ENCODE measurements at regions not wholly inside any gene's neighbourhood (a gene's known extent, or its start where the extent isn't known, plus 50 kb on each side); places are given as distances from the start of the nearest gene placed in this dataset.

- no peak for DNase-seq
Measured at GRCh38 chr22:48051796-48052620, 1289.6 kb downstream of the TBC1D22A start.

GRCh38 chr22:48050836-48051235 is 1288.4 kb downstream of the TBC1D22A start:
- DNase-seq: no peak

DNA sequence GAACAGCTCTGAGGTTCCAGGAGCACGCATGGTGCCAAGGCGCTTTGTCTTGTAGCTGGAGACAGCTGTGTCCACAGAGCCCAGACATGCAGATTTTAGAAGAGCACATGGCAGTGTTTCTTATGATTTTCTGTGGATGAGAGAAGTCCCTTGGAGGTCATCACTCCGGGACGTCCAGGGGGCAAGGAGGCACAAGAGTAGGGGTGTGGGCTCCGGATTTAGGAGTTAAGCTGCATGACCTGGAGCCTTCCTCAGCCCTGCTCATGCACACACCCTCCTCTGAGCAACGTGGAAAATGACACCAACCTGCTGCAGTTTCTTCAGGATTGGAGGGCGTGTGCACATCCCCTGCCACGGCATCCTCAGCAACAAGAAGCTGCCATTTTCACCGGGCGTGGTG is 1286.7 kb downstream of the TBC1D22A start:
- DNase-seq: no peak

- no peak for DNase-seq
Measured at GRCh38 chr22:48047722-48048500, 1285.5 kb downstream of the TBC1D22A start.

DNA sequence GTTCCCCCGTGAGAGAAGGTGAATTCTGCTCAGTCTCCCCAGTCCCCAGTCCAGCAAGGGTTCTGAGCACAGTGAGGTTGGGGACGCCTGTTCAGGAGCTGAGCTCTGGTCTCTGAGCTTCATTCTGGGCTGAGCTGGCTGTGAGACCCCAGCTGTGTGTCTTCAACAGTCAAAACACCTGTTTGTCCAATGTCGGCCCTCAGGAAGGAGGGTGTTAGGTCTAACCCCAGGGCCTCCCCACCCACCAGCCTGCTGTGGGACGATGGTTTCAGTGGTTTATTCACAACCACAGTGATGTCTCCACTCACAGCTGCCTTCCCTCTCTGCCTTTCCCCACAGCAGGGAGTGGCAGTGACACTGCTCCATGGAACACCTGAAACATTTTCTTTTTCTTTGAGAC is 1282.9 kb downstream of the TBC1D22A start:
- no peak for DNase-seq

DNA sequence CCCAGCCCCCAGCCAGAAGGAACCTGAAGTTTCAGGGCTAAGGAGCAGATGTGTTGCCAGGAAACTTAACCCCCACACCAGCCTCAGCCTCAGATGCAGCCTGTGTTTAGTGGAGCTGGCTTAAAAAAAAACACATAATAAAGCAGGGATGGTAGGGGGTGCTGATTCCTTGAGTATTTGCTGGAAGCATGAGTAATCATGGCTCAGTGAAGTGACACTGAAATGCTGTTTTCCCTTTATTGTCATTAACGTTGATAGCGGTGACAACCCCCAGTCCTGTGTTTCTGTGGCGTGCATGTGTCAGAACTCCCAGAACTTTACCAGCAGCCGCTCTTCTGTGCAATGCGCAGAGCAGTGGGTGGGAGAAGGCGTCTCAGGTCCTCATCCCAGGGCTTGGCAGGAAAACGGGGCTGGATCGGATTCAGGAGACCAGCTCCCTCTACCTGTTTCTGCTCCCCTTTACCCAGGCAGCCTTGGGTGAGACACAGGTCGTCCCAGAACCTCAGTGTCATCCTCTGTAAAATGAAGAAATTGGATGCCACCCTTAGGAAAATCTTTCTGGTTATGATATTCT is 1282.1 kb downstream of the TBC1D22A start:
- DNase-seq: no peak

DNA sequence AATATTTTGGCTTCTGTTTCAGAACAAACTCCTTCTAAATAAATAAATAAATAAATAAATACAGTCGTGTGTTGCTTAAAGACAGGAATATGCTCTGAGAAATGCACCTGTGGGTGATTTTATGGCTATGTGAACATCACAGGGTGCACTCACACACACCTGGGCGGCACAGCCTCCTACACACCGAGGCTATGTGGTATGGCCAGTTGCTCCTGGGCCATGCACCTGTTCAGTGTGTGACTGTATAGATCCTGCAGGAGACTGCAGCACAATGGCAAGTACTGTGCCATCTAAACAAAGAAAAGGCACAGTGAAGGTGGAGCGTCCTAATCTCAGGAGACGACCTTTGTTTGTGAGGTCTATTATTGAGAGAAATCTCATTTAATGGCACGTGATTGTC is 1281.1 kb downstream of the TBC1D22A start:
- DNase-seq: no peak

DNA sequence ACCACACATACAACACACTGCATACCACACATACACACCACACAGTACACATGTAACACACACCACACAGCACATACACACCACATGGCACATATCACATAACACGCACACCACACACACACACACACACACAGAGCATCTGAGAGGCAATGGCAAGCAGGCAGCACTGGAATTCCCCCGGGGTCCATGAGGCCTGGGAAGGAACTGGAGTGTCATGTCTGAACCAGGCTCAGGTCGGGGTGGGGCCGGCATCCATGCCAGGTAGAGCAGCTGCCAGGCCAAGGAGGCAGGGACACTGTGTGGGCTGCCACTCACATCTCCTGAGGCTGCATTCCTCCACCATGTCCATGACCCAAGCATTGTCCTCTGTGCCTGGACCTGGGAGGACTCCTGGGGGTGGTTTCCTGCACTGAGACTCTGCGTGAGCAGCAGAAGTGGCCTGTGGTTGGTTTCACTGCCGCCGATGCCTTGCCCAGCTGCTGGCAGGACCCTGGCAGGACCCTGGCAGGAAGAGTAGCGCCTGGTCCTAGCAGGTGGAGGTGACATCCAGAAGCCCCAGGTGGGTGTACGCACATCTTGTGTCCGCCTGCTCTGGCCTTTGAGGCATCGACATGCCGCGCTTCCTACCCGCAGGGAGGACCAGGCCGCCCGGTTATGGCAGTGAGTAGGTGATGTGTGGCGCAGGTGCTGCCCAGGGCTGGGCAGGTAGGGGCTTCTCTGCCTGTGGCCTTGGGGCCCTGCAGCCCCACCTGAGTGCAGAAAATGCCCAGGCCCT is 1280.4 kb downstream of the TBC1D22A start:
- DNase-seq: no peak

GRCh38 chr22:48039326-48039725 is 1276.9 kb downstream of the TBC1D22A start:
- no peak for DNase-seq

- DNase-seq: no peak
Measured at GRCh38 chr22:48037618-48038017, 1275.2 kb downstream of the TBC1D22A start.

- DNase-seq: no peak
Measured at GRCh38 chr22:48035897-48036296, 1273.4 kb downstream of the TBC1D22A start.

DNA sequence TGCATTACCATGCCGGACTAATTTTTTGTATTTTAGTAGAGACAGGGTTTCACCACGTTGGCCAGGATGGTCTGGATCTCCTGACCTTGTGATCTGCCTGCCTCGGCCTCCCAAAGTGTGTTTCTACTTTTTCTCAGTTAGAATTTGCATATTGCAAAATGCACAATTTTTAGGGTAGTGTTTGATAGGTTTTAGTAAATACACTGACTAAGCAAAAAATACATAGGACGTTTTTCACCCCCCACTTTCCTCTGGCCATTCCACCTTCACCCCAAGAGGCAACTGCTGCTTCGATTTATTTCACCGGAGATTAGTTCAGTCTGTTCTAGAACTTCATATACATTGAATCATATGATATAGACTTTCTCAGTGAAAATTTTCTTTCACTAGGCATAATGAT is 1269.1 kb downstream of the TBC1D22A start:
- no peak for DNase-seq

DNA sequence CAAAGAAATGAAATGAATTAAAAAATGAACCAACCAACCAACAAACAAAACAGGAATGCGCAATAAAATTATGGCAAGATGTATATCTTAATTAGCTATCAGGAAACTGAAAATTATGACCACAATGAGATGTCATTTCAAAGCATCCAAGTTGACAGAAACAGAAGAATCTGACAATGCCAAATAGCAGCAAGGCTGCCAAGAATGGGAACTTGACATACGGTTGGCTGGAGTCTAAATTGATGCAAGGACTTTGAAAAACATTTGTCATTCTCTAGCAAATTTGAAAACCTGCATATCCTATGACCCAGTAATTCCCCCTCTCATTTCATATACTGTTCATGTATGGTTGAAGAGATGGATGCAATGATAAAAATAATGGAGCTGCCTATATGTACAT is 1262.6 kb downstream of the TBC1D22A start:
- DNase-seq: no peak

- DNase-seq: no peak
Measured at GRCh38 chr22:48021991-48022401, 1259.5 kb downstream of the TBC1D22A start.

GRCh38 chr22:48018346-48018745 is 1255.9 kb downstream of the TBC1D22A start:
- no peak for DNase-seq

DNA sequence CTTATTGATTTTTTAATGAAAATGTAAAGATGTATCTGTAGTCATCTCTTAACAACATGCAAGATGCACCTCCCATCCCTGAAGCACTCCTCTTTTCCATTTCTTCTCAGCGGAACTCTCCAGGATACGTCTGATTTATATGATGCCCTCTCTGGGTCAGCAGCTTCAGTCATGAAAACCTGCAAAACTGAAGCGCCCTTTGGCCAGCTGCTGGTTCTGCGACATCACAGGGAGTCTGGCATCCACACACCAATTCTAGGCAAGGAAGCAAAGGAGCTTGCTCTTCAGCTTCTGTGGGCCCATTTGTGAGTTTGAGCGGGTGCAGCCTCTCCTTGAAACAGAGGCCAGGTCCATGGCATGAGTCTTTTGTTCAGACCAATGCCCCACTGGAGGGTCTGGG is 1253.3 kb downstream of the TBC1D22A start:
- no peak for DNase-seq

DNA sequence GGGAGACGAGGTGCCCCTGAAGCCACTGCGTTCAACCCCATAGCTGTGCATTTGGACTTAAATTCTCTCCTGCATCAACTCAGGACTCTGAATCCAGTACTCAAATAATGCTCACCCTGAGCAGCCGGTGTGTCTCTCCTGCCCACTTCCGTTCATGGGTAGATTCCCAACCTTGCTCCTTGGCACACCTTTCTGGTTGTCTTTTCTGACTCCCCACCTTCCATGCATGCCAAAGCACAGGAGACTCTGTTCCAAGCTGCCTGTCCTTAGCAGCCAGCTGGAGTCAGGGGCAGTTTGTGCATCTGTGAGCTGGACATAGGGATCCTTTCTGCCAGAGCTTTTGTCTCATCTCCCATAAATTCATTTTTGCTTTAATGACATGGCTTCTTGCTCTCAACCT is 1242.5 kb downstream of the TBC1D22A start:
- DNase-seq: no peak

- DNase-seq: no peak
Measured at GRCh38 chr22:48004038-48004437, 1241.6 kb downstream of the TBC1D22A start.

DNA sequence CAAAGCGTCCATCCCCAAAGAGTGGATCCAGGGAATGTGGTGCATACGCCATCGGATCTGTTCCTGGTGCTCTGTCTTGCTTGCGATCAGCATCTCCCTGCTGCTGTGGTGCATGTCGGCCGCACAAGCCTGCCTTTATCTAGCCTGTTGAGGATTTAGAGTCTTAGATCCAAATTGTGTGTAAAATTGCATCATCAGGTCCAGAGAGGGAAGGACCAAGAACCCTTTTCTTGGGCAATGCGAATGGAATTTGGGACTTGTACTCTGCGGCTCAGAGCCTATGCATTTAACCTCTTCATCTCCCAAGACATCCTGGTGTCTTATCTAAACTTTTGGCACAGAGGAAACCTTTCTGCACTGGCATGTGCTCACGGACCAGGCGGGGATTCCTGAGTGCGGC is 1238.7 kb downstream of the TBC1D22A start:
- DNase-seq: no peak

DNA sequence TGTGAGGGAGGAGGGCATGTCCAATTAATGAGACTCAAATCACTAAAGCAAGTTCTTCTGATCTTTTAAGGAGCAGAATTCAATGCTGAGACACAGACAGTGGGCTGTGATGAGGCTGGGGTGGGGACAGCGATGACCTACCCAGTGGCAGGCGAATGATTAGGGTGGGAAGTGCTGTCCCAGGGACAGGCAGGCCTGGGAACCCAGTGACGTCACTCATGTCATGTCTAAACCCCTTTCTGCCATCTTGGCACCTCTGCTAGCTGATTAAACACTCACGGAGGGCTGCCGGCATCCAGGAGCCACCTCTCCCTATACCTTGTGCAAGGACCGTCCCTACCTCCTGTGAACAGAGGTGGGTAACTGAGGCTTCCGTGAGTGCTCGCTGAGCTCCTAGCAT is 1235.2 kb downstream of the TBC1D22A start:
- DNase-seq: no peak

DNA sequence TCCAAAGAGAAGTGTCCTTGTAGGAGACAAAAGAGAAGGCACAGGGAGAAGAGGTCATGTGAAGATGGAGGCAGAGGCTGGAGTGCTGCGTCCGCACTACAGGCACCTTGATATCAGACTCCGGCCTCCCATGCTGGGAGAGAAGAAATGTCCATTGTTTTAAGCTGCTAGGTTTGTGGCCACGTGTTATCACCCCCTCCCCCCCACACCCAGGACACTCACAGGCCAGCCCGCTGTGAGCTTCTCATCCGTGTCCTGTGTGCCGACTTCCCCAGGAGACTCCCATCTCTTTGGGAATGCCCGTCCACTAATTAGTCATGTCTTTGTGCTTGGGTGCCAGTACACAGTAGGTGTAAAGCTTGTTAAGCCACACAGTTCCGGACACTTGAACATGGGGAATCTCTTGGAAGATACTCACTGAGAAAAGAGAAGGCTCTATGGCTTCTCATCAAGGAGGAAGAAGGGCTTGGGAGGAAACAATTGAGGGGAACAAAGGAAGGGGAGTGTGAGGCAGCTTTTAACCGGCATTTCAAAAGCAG is 1234.7 kb downstream of the TBC1D22A start:
- no peak for DNase-seq

- DNase-seq: no peak
Measured at GRCh38 chr22:47996446-47996857, 1234.0 kb downstream of the TBC1D22A start.

DNA sequence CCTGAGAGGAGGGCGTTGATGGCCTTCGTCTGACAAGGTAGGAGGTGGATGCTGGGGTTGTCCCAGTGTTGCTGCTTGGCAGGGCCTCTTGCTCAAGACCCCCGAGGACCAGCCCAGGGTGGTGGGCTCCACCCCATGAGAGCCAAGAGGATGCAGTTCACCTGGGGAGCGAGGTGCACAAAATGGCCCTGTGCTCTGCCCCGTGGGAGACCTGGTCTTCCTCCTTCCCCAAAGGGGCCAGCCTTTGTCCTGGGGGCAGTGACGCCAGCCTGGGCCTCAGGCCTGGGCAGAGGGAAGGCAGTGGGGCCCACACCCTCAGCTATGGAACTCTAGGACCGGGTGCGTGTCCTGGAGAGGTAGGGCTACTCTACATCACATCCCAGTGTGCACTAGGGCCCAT is 1233.3 kb downstream of the TBC1D22A start:
- no peak for DNase-seq

Measured in NCI-H2107 (cell line).